LNCaP clone FGC (cell line): ENCODE measurements at regions not wholly inside any gene's neighbourhood (a gene's known extent, or its start where the extent isn't known, plus 50 kb on each side); places are given as distances from the start of the nearest gene placed in this dataset.

ENCODE experiments used
- DNase-seq: peaks from one replicate; pipeline ENCODE4 v3.0.0-alpha.2; 2011; ENCODE audit warnings: low read depth
- H3K4me3 ChIP-seq: 2 replicates; pipeline ENCODE4 v1.5.1; 2011; ENCODE audit warnings: mild to moderate bottlenecking, low read depth, low read length, control low read depth
- CTCF ChIP-seq: IDR thresholded peaks from 2 replicates; pipeline ENCODE4 v1.5.1; 2012; ENCODE audit warnings: mild to moderate bottlenecking; ENCODE audit not compliant: control insufficient read depth, insufficient read depth; ENCODE audit errors: extremely low read depth

GRCh38 chr10:36647540-36647939 lies 477.9 kb upstream of the ANKRD30A start:
- no peak for TF ChIP-seq CTCF
- H3K4me3 ChIP-seq = no peak overlapping the region
- no peak for DNase-seq

GRCh38 chr10:36640626-36641025 lies 484.8 kb upstream of the ANKRD30A start:
- DNase-seq = no peak
- TF ChIP-seq CTCF = no peak
- no peak overlapping the region for H3K4me3 ChIP-seq

GRCh38 chr10:36638462-36639155 lies 486.8 kb upstream of the ANKRD30A start:
- DNase-seq = no peak
- TF ChIP-seq CTCF = no peak

GRCh38 chr10:36636879-36637278 lies 488.5 kb upstream of the ANKRD30A start:
- no peak overlapping the region for H3K4me3 ChIP-seq
- no peak for DNase-seq

More at GRCh38 chr10:36638462-36639155, 486.8 kb upstream of the ANKRD30A start:
- no peak overlapping the region for H3K4me3 ChIP-seq

GRCh38 chr10:36636285-36636839 lies 489.0 kb upstream of the ANKRD30A start:
- no peak for TF ChIP-seq CTCF
- no peak for DNase-seq
- H3K4me3 ChIP-seq = no peak overlapping the region

More at GRCh38 chr10:36636879-36637278, 488.5 kb upstream of the ANKRD30A start:
- no peak for TF ChIP-seq CTCF

- DNase-seq = no peak
- no peak for TF ChIP-seq CTCF
- no peak overlapping the region for H3K4me3 ChIP-seq
These were observed 490.5 kb upstream of the ANKRD30A start for GRCh38 chr10:36634916-36635315.

GRCh38 chr10:36630267-36630666 lies 495.1 kb upstream of the ANKRD30A start:
- no peak for TF ChIP-seq CTCF
- no peak overlapping the region for H3K4me3 ChIP-seq
- no peak for DNase-seq
